ENCODE measurements at regions not wholly inside any gene's neighbourhood (a gene's known extent, or its start where the extent isn't known, plus 50 kb on each side); places are given as distances from the start of the nearest gene placed in this dataset.

GRCh38 chr5:7955476-7955875, 86.5 kb downstream of the MTRR start:
- DNase-seq (ENCODE audit: low spot score), result no peak

- DNase-seq (ENCODE audit: low spot score), result no peak
Observed at GRCh38 chr5:7957329-7957728, 88.4 kb downstream of the MTRR start.

DNA sequence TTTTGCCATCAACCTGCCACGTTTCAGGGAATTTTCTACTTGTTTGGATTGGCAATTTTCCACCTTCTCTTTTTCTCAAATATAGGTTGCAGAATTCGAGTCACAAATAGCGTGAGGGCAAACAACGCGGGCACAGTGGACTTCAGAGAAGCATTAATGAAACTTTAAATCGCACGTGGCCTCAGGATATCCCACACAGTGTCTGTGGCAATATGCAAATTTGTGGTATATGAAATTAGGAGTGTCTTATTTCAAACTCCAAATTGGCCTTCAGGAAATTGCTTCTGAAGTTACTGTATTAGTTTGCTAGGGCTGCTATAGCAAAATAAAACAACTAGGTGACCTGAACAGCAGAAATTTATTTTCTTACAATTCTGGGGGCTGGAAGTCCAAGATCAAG, 91.2 kb downstream of the MTRR start:
- DNase-seq (ENCODE audit: low spot score), result no peak

- DNase-seq (ENCODE audit: low spot score), result no peak
Observed at GRCh38 chr5:7961540-7961939, 92.6 kb downstream of the MTRR start.

- no peak for DNase-seq (ENCODE audit: low spot score)
Observed at GRCh38 chr5:7970816-7971215, 101.9 kb downstream of the MTRR start.

DNA sequence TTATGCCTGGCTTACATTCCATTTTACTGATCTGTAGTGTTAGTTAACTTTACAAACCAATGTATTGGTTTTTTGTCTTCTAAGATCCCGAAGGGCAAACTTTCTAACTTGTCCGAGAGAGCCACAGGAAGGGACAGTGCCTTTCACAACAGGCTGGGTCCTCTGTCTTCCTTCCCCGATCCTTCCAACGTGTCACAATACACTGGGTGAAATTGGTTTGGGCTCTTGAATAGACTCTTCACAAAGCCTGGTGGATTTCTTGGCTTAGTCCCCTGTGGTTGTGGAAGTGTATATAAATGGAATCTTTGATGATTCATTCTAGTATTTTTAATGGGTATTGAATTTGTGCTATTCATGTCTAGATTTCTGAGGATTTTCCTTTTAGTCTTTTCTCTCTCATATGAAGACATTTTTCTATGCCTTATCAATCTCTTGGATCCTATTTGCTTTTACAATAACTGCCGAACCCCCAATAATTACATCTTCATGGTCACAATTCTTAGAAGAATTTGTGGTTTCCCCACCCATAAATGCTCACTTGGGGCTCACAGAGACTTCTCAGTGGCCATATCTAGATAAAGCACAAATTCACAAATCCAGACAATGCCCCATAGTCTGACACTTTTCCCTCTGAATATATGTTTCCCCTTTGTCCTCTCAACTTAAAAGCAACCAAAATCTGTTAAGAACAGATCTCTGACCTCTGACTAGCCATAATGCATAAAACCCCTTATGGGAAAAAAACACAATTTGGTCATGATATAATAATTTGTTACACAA, 107.7 kb downstream of the MTRR start:
- DNase-seq (ENCODE audit: low spot score), result no peak

GRCh38 chr5:7978114-7978513, 109.2 kb downstream of the MTRR start:
- DNase-seq (ENCODE audit: low spot score), result no peak

GRCh38 chr5:7978991-7979390, 110.0 kb downstream of the MTRR start:
- no peak for DNase-seq (ENCODE audit: low spot score)

DNA sequence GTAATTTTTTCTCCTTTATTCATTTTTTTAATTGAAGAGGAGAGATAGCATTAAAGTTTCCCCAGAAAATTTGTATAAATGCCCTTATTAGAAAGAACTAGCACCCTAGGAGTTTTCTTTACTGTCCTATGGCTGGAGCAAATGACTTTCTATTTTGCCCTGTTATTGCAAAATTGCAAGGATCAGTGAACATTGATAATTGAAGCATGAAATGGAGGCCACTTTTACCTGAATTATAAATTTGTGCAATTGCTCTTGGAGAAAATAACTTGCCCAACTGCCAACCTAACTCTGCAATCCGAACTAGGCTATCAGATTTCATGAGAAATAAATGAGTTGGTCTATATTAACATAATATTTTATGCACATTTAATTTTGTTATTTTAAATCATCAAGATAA, 111.9 kb downstream of the MTRR start:
- DNase-seq (ENCODE audit: low spot score), result no peak

DNA sequence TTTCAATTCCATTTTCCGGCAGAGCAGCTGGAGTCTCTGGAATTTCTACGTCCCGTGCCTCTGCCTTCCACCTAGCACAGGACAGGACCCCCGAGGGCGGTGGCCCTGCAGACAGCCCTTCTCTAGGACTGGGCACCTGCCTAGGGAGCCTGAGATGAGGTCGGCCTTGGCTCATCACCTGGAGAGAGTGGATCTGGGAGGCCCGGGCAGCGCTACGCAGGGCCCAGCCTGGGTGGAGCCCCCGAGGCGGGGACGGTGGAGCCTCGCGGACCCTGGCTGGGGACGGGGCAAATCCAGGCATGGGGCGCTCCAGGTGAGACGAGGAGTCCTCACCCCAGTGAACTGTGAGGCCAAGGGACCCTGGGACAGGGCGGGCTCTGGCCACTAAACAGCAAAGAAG, 114.5 kb downstream of the MTRR start:
- no peak for DNase-seq (ENCODE audit: low spot score)

GRCh38 chr5:7991125-7991821, 122.3 kb downstream of the MTRR start:
- DNase-seq (ENCODE audit: low spot score), result no peak

GRCh38 chr5:7995688-7996294, 126.8 kb downstream of the MTRR start:
- DNase-seq (ENCODE audit: low spot score), result no peak

- DNase-seq (ENCODE audit: low spot score), result no peak
Observed at GRCh38 chr5:8005416-8005815, 136.5 kb downstream of the MTRR start.

GRCh38 chr5:8012131-8012977, 143.4 kb downstream of the MTRR start:
- no peak for DNase-seq (ENCODE audit: low spot score)

DNA sequence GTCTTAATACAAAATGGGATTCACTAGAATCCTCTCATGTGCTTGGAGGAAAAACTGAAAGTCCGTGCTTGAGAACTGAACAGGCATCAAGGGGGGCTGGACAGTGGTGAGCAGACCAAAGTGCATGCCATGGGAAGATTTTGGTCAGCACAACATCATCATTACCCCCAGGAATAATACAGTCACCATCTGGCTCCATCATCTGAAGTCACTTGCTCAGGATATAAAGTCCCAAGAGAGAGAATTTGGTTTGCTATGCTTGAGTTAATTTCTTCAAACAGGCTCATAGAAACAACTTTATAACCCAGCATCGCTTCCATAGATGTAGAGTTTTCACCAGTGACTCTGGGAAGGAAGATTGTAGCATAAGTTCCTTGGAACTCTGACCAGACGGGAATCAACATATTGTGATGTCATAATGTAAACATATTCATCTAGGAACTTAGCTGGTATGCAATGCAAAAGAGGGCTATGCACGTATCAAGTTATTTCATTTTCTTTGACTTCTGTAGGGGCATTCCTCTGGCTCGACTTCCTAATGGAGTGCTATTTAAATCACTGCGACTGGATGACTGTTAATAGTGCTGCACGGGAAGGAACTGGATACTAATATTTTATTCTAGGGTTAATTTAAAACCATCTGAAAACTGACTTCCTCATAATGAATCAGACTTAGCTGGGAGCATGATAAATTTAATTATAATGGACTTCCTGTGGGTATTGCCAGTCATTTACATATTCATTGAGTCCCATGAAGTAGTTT, 145.2 kb downstream of the MTRR start:
- no peak for DNase-seq (ENCODE audit: low spot score)

DNA sequence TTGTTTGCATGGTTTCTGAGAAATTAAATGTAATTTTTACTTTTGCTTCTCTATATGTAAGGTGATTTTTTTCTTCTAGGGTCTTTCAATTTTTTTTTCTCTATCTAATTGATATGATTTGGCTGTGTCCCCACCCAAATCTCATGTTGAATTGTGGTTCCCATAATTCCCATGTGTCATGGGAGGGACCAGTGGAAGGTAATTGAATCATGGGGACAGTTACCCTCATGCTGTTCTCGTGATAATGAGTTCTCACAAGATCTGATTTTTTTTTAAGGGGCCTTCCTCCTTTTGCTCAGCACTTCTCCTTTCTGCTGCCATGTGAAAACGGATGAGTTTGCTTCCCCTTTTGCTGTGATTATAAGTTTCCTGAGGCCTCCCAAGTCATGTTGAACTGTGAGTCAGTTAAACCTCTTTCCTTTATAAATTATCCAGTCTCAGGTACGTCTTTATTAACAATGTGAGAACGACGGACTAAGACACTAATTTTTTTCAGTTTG, 150.8 kb downstream of the MTRR start:
- DNase-seq (ENCODE audit: low spot score), result no peak

- DNase-seq (ENCODE audit: low spot score), result no peak
Observed at GRCh38 chr5:8020861-8021514, 152.0 kb downstream of the MTRR start.

DNA sequence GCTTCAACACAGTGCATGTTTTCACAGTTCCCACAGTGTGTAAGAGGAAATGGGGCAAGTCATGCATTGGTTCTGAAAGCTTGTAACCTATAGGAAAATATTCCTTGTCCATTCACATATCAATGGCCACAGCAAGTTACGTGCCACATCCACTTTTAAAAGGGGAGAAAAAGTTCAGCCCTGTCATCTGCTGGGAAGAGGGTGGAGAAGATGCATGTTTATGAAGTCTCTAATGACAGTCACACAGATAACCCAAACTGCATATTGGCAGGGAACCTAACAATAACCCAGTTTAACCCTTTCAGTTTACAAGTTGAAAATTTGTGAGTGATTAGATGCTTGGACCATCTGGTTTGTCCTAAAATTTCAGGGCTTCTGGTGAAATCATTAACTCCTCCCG, 159.3 kb downstream of the MTRR start:
- no peak for DNase-seq (ENCODE audit: low spot score)

- DNase-seq (ENCODE audit: low spot score), result no peak
Observed at GRCh38 chr5:8033261-8033660, 164.3 kb downstream of the MTRR start.

DNA sequence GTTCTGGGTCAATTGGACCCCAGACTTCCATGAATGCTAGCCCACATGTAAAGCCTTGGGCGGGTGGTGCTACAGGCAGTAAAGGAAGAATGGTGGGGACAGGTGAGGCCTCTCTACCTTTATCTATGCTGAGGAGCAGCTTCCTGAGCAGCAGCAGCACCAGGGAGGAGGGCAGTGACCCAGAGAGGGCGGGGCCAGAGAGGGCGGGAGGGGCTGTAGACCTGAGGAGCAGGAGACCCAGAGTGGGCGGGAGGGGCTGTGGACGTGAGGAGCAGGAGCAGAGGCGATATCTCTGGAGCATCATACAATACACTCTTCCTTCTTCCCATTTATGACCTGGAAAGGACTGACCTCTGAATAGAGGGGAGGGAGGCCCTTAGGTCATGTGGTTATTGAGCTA, 165.9 kb downstream of the MTRR start:
- DNase-seq (ENCODE audit: low spot score), result no peak

GRCh38 chr5:8048920-8049319, 180.0 kb downstream of the MTRR start:
- no peak for DNase-seq (ENCODE audit: low spot score)

All from CD4-positive, alpha-beta T cell treated with Interleukin-2 at 100 ng/mL for 4 hours (primary cell).